HG02852 (cell line): ENCODE measurements at regions not wholly inside any gene's neighbourhood (a gene's known extent, or its start where the extent isn't known, plus 50 kb on each side); places are given as distances from the start of the nearest gene placed in this dataset.

Source experiments
- ATAC-seq: cut with Tn5 transposase; IDR thresholded peaks from one replicate; pipeline ENCODE4 v1.9.1; 2021; ENCODE audit warnings: mild to moderate bottlenecking, moderate library complexity; ENCODE audit not compliant: unreplicated experiment

DNA sequence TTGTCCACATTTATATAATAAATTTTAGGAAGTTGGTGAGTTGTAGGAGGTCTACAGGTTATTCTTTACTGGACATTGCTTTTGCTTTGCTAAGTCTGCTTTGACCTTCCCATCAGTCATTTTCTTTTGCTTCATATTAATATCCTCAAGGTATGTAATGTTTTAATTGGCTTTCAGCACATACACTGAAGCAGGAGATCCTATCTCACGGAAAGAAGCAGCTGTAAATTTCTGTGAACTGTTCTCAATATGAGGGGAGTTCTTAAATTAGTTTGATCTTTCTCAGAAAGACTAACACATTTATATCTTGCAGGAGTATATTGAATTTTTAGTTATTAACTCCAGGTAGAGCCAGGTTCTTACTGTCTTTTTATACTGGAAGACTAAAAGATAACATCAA, 856.5 kb downstream of the GATA3 start:
- ATAC-seq = no peak

DNA sequence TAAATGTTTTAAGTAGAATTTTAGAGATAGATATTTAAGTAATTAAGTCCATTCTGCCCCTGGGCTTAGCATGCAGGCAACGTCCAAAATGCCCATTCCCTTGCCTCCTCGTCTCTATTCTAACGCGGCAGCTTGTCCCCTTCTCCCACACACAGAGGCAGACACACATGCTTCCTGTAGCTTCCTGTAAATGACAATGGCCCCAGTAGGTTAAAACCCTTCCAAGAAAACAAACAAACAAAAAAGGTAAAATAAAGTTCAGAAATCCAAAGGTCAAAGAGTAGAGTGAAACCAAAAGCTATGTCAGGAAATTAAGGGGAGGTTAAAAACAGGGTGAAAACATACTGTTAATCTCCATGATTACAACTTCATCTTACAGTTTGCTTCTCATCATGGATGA, 857.6 kb downstream of the GATA3 start:
- no peak for ATAC-seq

DNA sequence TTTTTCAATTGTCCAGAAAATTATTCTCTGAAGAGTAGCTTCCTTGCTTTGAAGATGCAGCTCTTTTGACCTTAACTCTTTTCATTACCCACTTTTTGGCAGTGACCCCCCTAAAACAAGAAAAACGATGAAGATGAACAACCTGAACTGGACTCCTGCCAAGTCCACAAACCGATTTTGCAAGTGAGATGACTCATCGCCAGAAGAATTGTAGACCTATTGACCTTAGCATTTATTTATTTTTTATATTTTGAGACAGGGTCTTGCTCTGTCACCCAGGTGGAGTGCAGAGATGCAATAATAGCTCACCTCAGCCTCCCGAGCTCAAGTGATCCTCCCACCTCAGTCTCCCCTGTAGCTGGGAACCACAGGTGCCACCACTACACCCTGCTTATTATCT, 859.2 kb downstream of the GATA3 start:
- no peak for ATAC-seq

DNA sequence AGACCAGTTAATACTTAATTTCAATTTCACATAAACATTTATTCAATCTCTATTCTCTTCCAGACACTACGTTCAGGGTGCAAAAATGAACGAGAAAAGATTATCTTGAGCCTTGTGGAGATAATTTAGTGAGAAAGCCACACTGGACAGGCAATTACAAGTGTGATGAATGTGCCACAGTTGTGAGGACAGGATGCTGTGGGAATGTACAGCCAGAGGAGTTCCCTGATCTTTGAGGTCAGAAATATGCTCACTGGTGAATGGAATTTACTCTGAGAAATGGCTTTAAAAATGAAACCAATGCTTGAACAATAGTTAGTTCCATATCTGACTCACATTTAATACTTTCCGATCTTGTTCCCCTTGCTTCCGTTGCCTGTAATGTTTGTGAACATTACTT, 864.8 kb downstream of the GATA3 start:
- no peak for ATAC-seq

DNA sequence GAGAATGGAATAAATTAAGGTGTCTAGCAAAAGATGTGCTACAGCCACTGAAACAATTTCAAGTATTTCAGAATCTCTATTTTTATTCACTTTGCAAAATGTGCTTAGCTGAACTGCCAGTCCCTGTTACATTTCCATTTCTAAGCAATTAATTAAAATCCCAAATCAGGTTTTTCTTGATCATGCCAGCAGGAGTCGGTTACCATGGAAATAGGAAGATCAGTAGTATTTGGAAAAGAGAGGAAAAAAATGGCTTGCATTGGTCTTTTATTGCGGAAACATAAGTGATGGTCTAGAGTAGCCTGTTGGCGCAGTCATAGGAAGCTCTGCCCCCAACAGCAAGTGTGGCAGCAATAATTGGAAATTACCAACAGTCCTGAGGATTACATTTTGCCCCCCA, 867.1 kb downstream of the GATA3 start:
- ATAC-seq = no peak

GRCh38 chr10:8923096-8923495, 868.6 kb downstream of the GATA3 start:
- no peak for ATAC-seq

DNA sequence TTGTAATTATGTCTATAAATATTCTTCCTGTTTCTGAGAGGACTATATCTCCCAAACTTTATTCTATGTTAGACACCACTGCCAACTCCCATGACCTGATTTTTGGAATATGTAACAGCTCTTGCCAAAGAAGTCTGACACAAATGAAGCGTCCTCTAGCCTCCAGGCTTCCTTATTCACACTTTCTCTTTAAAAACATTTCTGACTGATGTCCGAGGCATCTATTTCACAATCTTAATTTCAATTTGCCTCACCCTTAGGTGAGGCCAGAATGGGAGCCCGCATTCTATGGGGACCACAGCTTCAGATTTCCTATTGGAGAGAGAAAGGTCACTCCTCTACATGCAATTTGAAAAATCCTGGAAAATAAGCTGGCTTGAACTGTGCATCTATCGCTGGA, 873.2 kb downstream of the GATA3 start:
- ATAC-seq = no peak

DNA sequence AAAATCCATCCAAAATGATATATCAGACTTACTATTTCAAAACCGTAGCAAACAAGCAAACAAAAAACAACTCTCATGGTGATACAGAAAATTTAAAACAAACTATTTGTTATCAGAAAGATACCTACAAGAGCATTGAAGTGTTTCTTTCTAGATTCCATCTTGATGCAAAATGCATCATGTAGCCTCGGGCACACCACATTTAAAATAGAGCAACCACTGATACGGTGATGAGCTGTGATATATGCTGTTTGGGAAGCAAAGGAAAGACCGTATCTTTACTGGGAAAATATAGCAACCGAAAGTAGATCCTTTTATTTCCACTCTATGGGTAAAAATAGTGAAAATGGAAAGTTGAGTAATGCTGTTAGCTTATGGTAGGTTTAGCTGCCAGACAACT, 892.0 kb downstream of the GATA3 start:
- no peak for ATAC-seq

GRCh38 chr10:8950978-8951377, 896.5 kb downstream of the GATA3 start:
- ATAC-seq = no peak

DNA sequence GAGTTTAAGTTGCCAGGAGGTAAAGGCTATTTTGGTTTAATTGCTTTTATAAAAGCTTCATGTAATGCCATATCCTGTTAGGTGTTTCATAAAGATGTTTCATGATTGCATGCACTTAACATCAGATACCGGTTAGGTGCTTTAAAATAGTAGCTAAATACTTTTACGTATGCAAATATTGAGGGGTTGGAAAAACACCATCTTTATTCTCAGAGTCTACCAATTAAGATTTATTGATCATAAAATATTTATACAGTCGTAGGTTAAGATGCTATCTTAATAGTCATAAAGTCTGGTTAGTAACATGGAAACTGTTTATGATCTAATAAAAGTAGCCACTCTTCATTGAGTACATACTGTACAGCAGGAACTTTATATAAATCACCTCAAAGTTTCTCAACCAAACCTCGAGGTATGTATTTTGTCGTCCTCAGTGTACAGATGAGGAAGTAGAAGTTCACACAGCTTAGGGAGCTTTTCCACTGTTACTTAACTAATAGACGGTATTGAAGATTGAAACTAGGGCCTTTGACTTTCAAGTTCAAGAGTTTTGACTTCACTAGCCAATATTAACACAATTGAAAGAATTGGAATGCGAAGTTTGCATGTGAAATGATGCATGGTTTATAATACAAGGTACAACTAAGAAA, 897.1 kb downstream of the GATA3 start:
- no peak for ATAC-seq

- no peak for ATAC-seq
Measured at GRCh38 chr10:8956400-8956799, 901.9 kb downstream of the GATA3 start.

GRCh38 chr10:8962249-8962648, 907.8 kb downstream of the GATA3 start:
- no peak for ATAC-seq

DNA sequence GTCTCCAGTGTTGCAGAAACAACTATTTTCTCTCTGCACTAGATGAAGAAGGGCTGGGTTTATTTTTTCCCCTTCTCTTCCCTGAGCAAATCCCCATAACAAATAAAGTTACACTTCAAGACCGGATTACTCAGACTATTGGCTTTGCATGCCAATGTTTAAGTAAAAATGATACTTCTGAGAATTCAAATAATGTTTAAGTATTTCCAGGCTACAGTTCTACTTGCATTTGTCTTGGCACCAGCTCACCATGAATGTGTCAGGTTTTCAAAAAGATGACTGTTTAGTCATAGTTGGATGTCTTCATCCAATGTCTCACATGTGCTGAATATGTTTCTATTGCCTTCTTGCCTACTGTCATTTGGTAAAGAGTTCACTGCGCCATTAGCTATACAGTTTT, 912.6 kb downstream of the GATA3 start:
- no peak for ATAC-seq

- ATAC-seq = no peak
Measured at GRCh38 chr10:8969853-8970252, 915.4 kb downstream of the GATA3 start.

GRCh38 chr10:8975535-8975934, 921.0 kb downstream of the GATA3 start:
- ATAC-seq = no peak

- ATAC-seq = no peak
Measured at GRCh38 chr10:8978100-8978499, 923.6 kb downstream of the GATA3 start.

DNA sequence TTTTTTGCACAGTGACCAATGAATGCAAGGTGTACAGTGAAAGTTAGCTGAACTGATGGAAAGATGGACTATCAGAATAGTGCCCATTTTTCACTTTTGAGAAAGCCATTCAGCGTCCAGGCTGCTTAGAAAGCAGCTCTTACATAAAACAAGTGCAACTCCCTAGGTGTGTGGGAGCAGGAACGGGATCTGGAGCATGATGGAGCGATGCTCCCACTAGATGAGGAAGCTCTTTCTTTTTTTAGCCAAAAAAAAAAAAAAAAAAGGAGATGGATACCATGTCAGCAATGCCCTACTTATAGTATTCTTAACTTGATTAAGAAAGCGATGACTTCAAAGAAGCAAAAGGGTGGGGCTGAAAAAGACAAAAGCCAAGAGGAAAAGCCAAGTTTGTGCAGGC, 925.5 kb downstream of the GATA3 start:
- no peak for ATAC-seq

DNA sequence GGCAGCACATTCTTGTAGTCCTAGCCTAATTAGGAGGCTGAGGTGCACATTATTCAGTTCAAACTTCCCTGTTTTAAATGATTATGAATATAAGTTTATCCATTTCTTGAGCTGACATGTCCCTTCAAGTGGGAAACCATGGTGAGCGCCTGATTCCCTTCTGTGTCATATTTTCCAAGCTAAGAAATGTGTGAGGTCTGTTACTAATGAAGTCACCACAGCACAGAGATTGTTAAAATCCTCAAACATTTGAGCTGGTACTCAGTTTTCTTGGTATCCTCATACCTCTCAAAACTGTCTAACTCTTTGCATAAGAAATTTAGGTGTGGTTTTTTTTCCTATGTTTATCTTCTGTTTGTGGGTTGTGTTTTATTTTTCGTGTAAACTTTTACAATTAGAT, 926.8 kb downstream of the GATA3 start:
- ATAC-seq = no peak

GRCh38 chr10:8985651-8986050, 931.2 kb downstream of the GATA3 start:
- no peak for ATAC-seq

- no peak for ATAC-seq
Measured at GRCh38 chr10:8986975-8987374, 932.5 kb downstream of the GATA3 start.

DNA sequence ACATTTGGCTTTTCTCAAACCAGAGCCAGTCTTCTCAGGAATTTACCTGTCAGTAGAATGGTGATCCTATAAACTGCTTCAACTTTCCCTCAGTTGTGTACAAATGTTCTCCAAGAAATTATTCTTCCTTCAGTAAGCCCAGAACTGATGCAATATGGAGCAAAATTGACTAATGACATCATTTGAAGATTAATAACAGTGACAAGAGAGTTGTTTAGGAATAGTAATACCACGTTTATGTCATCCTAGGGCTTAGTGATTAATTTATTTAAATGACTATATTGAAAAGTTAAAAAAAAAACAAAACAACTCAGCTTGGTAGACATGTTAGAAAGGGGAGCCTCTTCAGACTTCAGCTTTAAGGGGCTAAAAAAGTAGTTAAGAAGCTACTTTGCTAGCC, 933.2 kb downstream of the GATA3 start:
- ATAC-seq = no peak

DNA sequence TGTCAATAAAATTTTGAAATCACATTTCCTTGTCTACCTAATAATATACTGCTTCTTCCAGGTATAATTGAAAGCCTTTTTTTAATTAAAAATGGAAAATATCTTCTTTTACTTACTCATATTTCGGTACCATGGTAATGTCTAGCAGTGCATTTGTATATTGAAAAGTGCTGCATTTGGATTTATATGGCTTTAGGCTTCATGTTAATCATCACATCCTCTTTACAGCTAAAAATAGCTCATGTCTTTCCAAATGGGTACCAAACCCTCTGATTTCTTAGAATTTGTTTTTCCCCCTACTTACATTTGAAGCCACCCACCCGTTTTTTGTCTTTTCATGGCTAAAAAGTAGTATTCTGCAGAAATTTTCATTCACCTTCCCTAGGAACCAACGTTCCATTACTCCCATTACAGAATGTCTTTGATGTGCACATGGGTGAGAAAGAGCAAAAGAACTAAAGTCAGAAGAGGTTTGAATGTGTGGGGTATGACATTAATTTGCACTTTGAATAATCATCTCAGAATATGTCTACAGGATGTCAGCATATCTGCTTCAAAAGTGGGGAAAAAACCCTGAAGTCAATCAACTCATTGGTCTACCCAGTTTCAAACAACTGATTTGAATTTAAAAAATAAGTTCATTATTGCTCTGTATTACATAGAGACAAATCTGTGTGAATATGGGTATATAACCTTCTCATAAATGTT, 935.9 kb downstream of the GATA3 start:
- ATAC-seq = no peak

GRCh38 chr10:8992009-8992408, 937.5 kb downstream of the GATA3 start:
- ATAC-seq = no peak
